Lung (tissue), 11 donors: ENCODE measurements at regions not wholly inside any gene's neighbourhood (a gene's known extent, or its start where the extent isn't known, plus 50 kb on each side); places are given as distances from the start of the nearest gene placed in this dataset.

Experiments
- ATAC-seq: fragments of 200-7000 bp; cut with Tn5 transposase; one replicate; pipeline ENCODE4 v1.9.1; 2020; ENCODE audit warnings: moderate number of reproducible peaks; ENCODE audit not compliant: insufficient read depth, low FRiP score
- DNase-seq, 3 donors: peaks; one replicate each; pipeline ENCODE4 v3.0.0-alpha.2; 2013 to 2017
- H3K27ac ChIP-seq, 2 donors: one replicate each; pipeline ENCODE4 v1.5.1; 2013; ENCODE audit warnings: mild to moderate bottlenecking in 2 of 2, moderate library complexity in 2 of 2, control low read depth in 1 of 2, inconsistent platforms in 1 of 2, low read depth in 1 of 2, low read length in 1 of 2
- H3K27me3 ChIP-seq, 3 donors: one replicate each; pipeline ENCODE4 v1.5.1; 2013; ENCODE audit warnings: low read length in 2 of 3; ENCODE audit not compliant: control insufficient read depth in 3 of 3, insufficient read depth in 3 of 3
- H3K36me3 ChIP-seq, 4 donors: one replicate each; pipeline ENCODE4 v1.5.1; 2013; ENCODE audit warnings: low read length in 4 of 4, mild to moderate bottlenecking in 1 of 4, moderate library complexity in 1 of 4; ENCODE audit not compliant: control insufficient read depth in 4 of 4, insufficient read depth in 4 of 4
- H3K4me1 ChIP-seq, 5 donors: one replicate each; pipeline ENCODE4 v1.5.1; 2013; ENCODE audit warnings: low read length in 5 of 5, mild to moderate bottlenecking in 2 of 5, moderate library complexity in 1 of 5; ENCODE audit not compliant: control insufficient read depth in 5 of 5, insufficient read depth in 5 of 5
- H3K4me3 ChIP-seq: one replicate; pipeline ENCODE4 v1.5.1; 2013; ENCODE audit warnings: mild to moderate bottlenecking, control low read depth, moderate library complexity
- H3K9ac ChIP-seq, 2 donors: one replicate each; pipeline ENCODE4 v1.5.1; 2013; ENCODE audit warnings: low read length in 2 of 2, control low read depth in 1 of 2; ENCODE audit not compliant: insufficient read depth in 1 of 2
- H3K9me3 ChIP-seq, 4 donors: one replicate each; pipeline ENCODE4 v1.5.1; 2013; ENCODE audit warnings: low read length in 3 of 4, mild to moderate bottlenecking in 1 of 4, moderate library complexity in 1 of 4; ENCODE audit not compliant: control insufficient read depth in 4 of 4, insufficient read depth in 3 of 4
- CTCF ChIP-seq: IDR thresholded peaks from 2 replicates; pipeline ENCODE4 v1.5.1; 2012; ENCODE audit warnings: mild to moderate bottlenecking; ENCODE audit errors: control extremely low read depth, extremely low read depth
- whole genome bisulfite sequencing, 2 donors: extraction: QIAGEN DNeasy Blood & Tissue Kit; methylation state at CpG; one replicate each; pipeline ENCODE4 v1.1.7; 2013; 5-methylcytosine and 5-hydroxymethylcytosine counted together
- donor health status: control.
- donor health status: control.
- donor health status: Bipolar disorder and iron deficiency.
- donor health status: healthy.
- donor health status: DM: yes; HTN: yes; CAD: no.

DNA sequence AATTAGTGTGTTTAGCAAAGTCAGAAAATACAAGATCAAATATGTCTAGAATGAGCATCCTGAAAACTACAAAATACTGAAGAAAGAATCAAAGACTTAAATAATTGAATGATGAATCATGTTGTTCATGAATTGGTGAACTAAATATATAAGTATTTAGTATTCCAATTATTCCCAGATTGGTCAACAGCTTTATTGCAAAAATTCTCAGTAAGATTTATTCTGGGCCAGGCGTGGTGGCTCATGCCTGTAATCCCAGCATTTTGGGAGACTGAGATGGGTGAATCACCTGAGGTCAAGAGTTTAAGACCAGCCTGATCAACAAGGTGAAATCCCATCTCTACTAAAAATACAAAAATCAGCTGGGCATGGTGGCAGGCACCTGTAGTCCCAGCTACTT is 250.0 kb upstream of the NECTIN3 start:
- 91 to 92% methylated on average over 1 of the region's 1 CpG for WGBS, 2 donors

GRCh38 chr3:110822971-110823370 is 248.6 kb upstream of the NECTIN3 start:
- no peak for TF ChIP-seq CTCF
- no peak for ATAC-seq
- Histone ChIP-seq H3K9me3 (no peaks in the 10 kb centered on the region), H3K36me3 (no peaks in the 10 kb centered on the region), H3K27ac (no peak overlapping the region), H3K27me3 (no peaks in the 10 kb centered on the region), H3K4me1 (no peaks in the 10 kb centered on the region), H3K9ac (no peak overlapping the region), H3K4me3 (no peak overlapping the region)
- no peak for DNase-seq
- 66 to 70% methylated on average over 2 of the region's 2 CpGs for WGBS, 2 donors

More for the DNA sequence above, 250.0 kb upstream of the NECTIN3 start:
- no peaks in the 10 kb centered on the region for H3K36me3 ChIP-seq
- H3K9me3 ChIP-seq = no peaks in the 10 kb centered on the region
- H3K27ac ChIP-seq = no peak overlapping the region
- no peaks in the 10 kb centered on the region for H3K27me3 ChIP-seq
- no peak for DNase-seq
- H3K4me3 ChIP-seq = no peak overlapping the region
- H3K9ac ChIP-seq = no peak overlapping the region
- ATAC-seq = no peak
- no peaks in the 10 kb centered on the region for H3K4me1 ChIP-seq
- TF ChIP-seq CTCF = no peak

GRCh38 chr3:110846971-110847370 is 224.6 kb upstream of the NECTIN3 start:
- no peak overlapping the region for H3K9ac ChIP-seq
- no peak for DNase-seq
- no peak overlapping the region for H3K4me3 ChIP-seq
- H3K27me3 ChIP-seq = no peaks in the 10 kb centered on the region
- TF ChIP-seq CTCF = no peak
- H3K27ac ChIP-seq = no peak overlapping the region
- no peaks in the 10 kb centered on the region for H3K9me3 ChIP-seq
- WGBS, 2 donors = 52 to 56% methylated on average over 3 of the region's 3 CpGs
- no peak for ATAC-seq
- H3K36me3 ChIP-seq = no peaks in the 10 kb centered on the region
- no peaks in the 10 kb centered on the region for H3K4me1 ChIP-seq

DNA sequence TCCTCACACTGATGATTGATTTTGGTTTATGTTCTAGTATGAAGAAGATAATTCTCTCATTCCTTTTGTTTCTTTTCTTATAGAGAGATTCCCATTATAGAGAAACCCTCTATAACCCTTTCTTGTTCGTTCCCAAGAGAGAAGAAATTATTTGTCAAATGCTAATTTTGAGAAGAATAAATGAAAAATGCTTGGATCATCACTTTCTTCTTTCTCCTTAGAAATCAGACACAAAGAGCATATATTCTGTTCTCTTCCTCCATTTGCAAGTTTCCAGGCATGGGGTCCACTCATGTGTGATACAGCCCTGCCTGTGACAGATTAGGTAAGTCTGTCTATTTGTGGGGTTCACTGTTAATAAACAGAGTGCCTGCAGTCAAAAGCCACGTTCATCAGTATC is 222.6 kb upstream of the NECTIN3 start:
- TF ChIP-seq CTCF = no peak
- ATAC-seq = no peak
- no peak for DNase-seq
- Histone ChIP-seq H3K36me3 (no peaks in the 10 kb centered on the region), H3K27me3 (no peaks in the 10 kb centered on the region), H3K9ac (no peak overlapping the region), H3K9me3 (peaks cover 0 to 5% (median 0%) of the 10 kb centered on the region in 4 donors), H3K27ac (no peak overlapping the region), H3K4me3 (no peak overlapping the region), H3K4me1 (no peaks in the 10 kb centered on the region)
- WGBS, 2 donors = 69 to 70% methylated on average over 2 of the region's 2 CpGs
